T-helper 2 cell treated with Interferon-gamma antibody and Interleukin-4, amounts not matched to agents 5 μg/mL and 100 μg/mL, for 36 hours (primary cell): ENCODE measurements at regions not wholly inside any gene's neighbourhood (a gene's known extent, or its start where the extent isn't known, plus 50 kb on each side); places are given as distances from the start of the nearest gene placed in this dataset.

Source experiments
- DNase-seq: peaks from one replicate; pipeline ENCODE4 v3.0.0; 2021; ENCODE audit warnings: low spot score
- H3K27ac Mint-ChIP-seq: one replicate; pipeline ENCODE4 v1.8.0; 2021; ENCODE audit warnings: mild to moderate bottlenecking, mixed read lengths
- H3K27me3 Mint-ChIP-seq: one replicate; pipeline ENCODE4 v1.8.0; 2021; ENCODE audit warnings: low read depth, mixed read lengths
- H3K36me3 Mint-ChIP-seq: one replicate; pipeline ENCODE4 v1.8.0; 2021; ENCODE audit warnings: low read depth, mixed read lengths
- H3K4me1 Mint-ChIP-seq: one replicate; pipeline ENCODE4 v1.8.0; 2021; ENCODE audit warnings: low read depth, mixed read lengths
- H3K4me3 Mint-ChIP-seq: one replicate; pipeline ENCODE4 v1.8.0; 2022; ENCODE audit warnings: mild to moderate bottlenecking, moderate library complexity, mixed read lengths
- H3K9me3 Mint-ChIP-seq: one replicate; pipeline ENCODE4 v1.8.0; 2021; ENCODE audit warnings: mixed read lengths

- Mint-ChIP-seq H3K4me1 (no peaks in the 10 kb centered on the region), H3K36me3 (no peaks in the 10 kb centered on the region), H3K27ac (no peak overlapping the region), H3K27me3 (no peaks in the 10 kb centered on the region), H3K9me3 (no peaks in the 10 kb centered on the region), H3K4me3 (no peak overlapping the region)
- DNase-seq: no peak
These were observed 233.1 kb upstream of the SOX11 start for GRCh38 chr2:5459041-5459440.

GRCh38 chr2:5464657-5465056 is 227.5 kb upstream of the SOX11 start:
- no peaks in the 10 kb centered on the region for H3K36me3 Mint-ChIP-seq
- no peaks in the 10 kb centered on the region for H3K27me3 Mint-ChIP-seq
- H3K4me1 Mint-ChIP-seq: no peaks in the 10 kb centered on the region
- no peak overlapping the region for H3K4me3 Mint-ChIP-seq
- no peak overlapping the region for H3K27ac Mint-ChIP-seq
- no peaks in the 10 kb centered on the region for H3K9me3 Mint-ChIP-seq
- DNase-seq: no peak

GRCh38 chr2:5465859-5466258 is 226.3 kb upstream of the SOX11 start:
- Mint-ChIP-seq H3K36me3 (no peaks in the 10 kb centered on the region), H3K27me3 (no peaks in the 10 kb centered on the region), H3K9me3 (no peaks in the 10 kb centered on the region), H3K4me3 (no peak overlapping the region), H3K4me1 (no peaks in the 10 kb centered on the region), H3K27ac (no peak overlapping the region)
- DNase-seq: no peak

GRCh38 chr2:5467178-5467905 is 224.8 kb upstream of the SOX11 start:
- no peak overlapping the region for H3K4me3 Mint-ChIP-seq
- H3K4me1 Mint-ChIP-seq: no peaks in the 10 kb centered on the region
- DNase-seq: no peak
- H3K27ac Mint-ChIP-seq: no peak overlapping the region
- no peaks in the 10 kb centered on the region for H3K36me3 Mint-ChIP-seq
- no peaks in the 10 kb centered on the region for H3K9me3 Mint-ChIP-seq
- no peaks in the 10 kb centered on the region for H3K27me3 Mint-ChIP-seq

GRCh38 chr2:5472673-5473072 is 219.5 kb upstream of the SOX11 start:
- Mint-ChIP-seq H3K9me3 (no peaks in the 10 kb centered on the region), H3K36me3 (no peaks in the 10 kb centered on the region), H3K27ac (no peak overlapping the region), H3K27me3 (no peaks in the 10 kb centered on the region), H3K4me3 (no peak overlapping the region), H3K4me1 (no peaks in the 10 kb centered on the region)
- no peak for DNase-seq

GRCh38 chr2:5473635-5474034 is 218.5 kb upstream of the SOX11 start:
- Mint-ChIP-seq H3K27ac (no peak overlapping the region), H3K4me3 (no peak overlapping the region), H3K4me1 (no peaks in the 10 kb centered on the region), H3K27me3 (no peaks in the 10 kb centered on the region), H3K36me3 (no peaks in the 10 kb centered on the region), H3K9me3 (no peaks in the 10 kb centered on the region)
- DNase-seq: no peak

- Mint-ChIP-seq H3K27me3 (no peaks in the 10 kb centered on the region), H3K4me3 (no peak overlapping the region), H3K4me1 (no peaks in the 10 kb centered on the region), H3K9me3 (no peaks in the 10 kb centered on the region), H3K36me3 (no peaks in the 10 kb centered on the region), H3K27ac (no peak overlapping the region)
- no peak for DNase-seq
These were observed 217.5 kb upstream of the SOX11 start for GRCh38 chr2:5474716-5475115.

- Mint-ChIP-seq H3K4me1 (no peaks in the 10 kb centered on the region), H3K36me3 (no peaks in the 10 kb centered on the region), H3K27ac (no peak overlapping the region), H3K9me3 (no peaks in the 10 kb centered on the region), H3K27me3 (no peaks in the 10 kb centered on the region), H3K4me3 (no peak overlapping the region)
- DNase-seq: no peak
These were observed 212.8 kb upstream of the SOX11 start for GRCh38 chr2:5479265-5479928.

GRCh38 chr2:5482929-5483331 is 209.3 kb upstream of the SOX11 start:
- Mint-ChIP-seq H3K27me3 (no peaks in the 10 kb centered on the region), H3K4me3 (no peak overlapping the region), H3K36me3 (no peaks in the 10 kb centered on the region), H3K4me1 (no peaks in the 10 kb centered on the region), H3K9me3 (no peaks in the 10 kb centered on the region), H3K27ac (no peak overlapping the region)
- no peak for DNase-seq

- Mint-ChIP-seq H3K4me3 (no peak overlapping the region), H3K27me3 (no peaks in the 10 kb centered on the region), H3K4me1 (no peaks in the 10 kb centered on the region), H3K36me3 (no peaks in the 10 kb centered on the region), H3K9me3 (no peaks in the 10 kb centered on the region), H3K27ac (no peak overlapping the region)
- no peak for DNase-seq
These were observed 207.3 kb upstream of the SOX11 start for GRCh38 chr2:5484868-5485267.

- no peaks in the 10 kb centered on the region for H3K9me3 Mint-ChIP-seq
- no peaks in the 10 kb centered on the region for H3K4me1 Mint-ChIP-seq
- H3K4me3 Mint-ChIP-seq: no peak overlapping the region
- H3K27me3 Mint-ChIP-seq: no peaks in the 10 kb centered on the region
- no peaks in the 10 kb centered on the region for H3K36me3 Mint-ChIP-seq
- DNase-seq: no peak
- H3K27ac Mint-ChIP-seq: no peak overlapping the region
These were observed 200.7 kb upstream of the SOX11 start for GRCh38 chr2:5491523-5491922.

GRCh38 chr2:5493256-5493655 is 198.9 kb upstream of the SOX11 start:
- H3K27me3 Mint-ChIP-seq: no peaks in the 10 kb centered on the region
- no peak for DNase-seq
- H3K9me3 Mint-ChIP-seq: no peaks in the 10 kb centered on the region
- H3K4me3 Mint-ChIP-seq: no peak overlapping the region
- H3K4me1 Mint-ChIP-seq: no peaks in the 10 kb centered on the region
- no peak overlapping the region for H3K27ac Mint-ChIP-seq
- H3K36me3 Mint-ChIP-seq: no peaks in the 10 kb centered on the region

GRCh38 chr2:5494212-5494611 is 198.0 kb upstream of the SOX11 start:
- no peak overlapping the region for H3K4me3 Mint-ChIP-seq
- no peaks in the 10 kb centered on the region for H3K9me3 Mint-ChIP-seq
- H3K27ac Mint-ChIP-seq: no peak overlapping the region
- no peaks in the 10 kb centered on the region for H3K36me3 Mint-ChIP-seq
- H3K27me3 Mint-ChIP-seq: no peaks in the 10 kb centered on the region
- no peaks in the 10 kb centered on the region for H3K4me1 Mint-ChIP-seq
- DNase-seq: no peak

- Mint-ChIP-seq H3K27ac (no peak overlapping the region), H3K36me3 (no peaks in the 10 kb centered on the region), H3K27me3 (no peaks in the 10 kb centered on the region), H3K4me1 (no peaks in the 10 kb centered on the region), H3K4me3 (no peak overlapping the region), H3K9me3 (no peaks in the 10 kb centered on the region)
- DNase-seq: no peak
These were observed 196.6 kb upstream of the SOX11 start for GRCh38 chr2:5495586-5495985.

- no peak for DNase-seq
- no peak overlapping the region for H3K27ac Mint-ChIP-seq
- H3K27me3 Mint-ChIP-seq: no peaks in the 10 kb centered on the region
- H3K4me1 Mint-ChIP-seq: no peaks in the 10 kb centered on the region
- H3K36me3 Mint-ChIP-seq: no peaks in the 10 kb centered on the region
- H3K9me3 Mint-ChIP-seq: no peaks in the 10 kb centered on the region
- no peak overlapping the region for H3K4me3 Mint-ChIP-seq
These were observed 194.3 kb upstream of the SOX11 start for GRCh38 chr2:5497874-5498273.
